WTC11 (cell line): ENCODE measurements at regions not wholly inside any gene's neighbourhood (a gene's known extent, or its start where the extent isn't known, plus 50 kb on each side); places are given as distances from the start of the nearest gene placed in this dataset.

Experiments used
- ATAC-seq: fragments of 200-7000 bp; cut with Tn5 transposase; 2 replicates; pipeline ENCODE4 v1.10.0; 2021; ENCODE audit warnings: mild to moderate bottlenecking, moderate library complexity
- CTCF ChIA-PET: fragments of 300-600 bp; sonication (Branson Sonifier 250); formaldehyde crosslinking; loops from one replicate; lab custom pipeline; 2021; ENCODE audit warnings: antibody characterized with exemption; lab: Charles Lee
- POLR2A ChIA-PET: fragments of 350-600 bp; sonication (Branson Sonifier 250); formaldehyde crosslinking; loops from one replicate; lab custom pipeline; 2021; ENCODE audit warnings: antibody characterized with exemption; lab: Charles Lee
- DNase-seq: peaks from one replicate; pipeline ENCODE4 v3.0.0; 2021; ENCODE audit warnings: low spot score
- H3K27ac Mint-ChIP-seq: 2 replicates; pipeline ENCODE4 v1.8.0; 2021; ENCODE audit warnings: mixed read lengths
- H3K27me3 Mint-ChIP-seq: 2 replicates; pipeline ENCODE4 v1.8.0; 2021; ENCODE audit warnings: low read depth, mild to moderate bottlenecking, moderate library complexity, mixed read lengths
- H3K36me3 Mint-ChIP-seq: 2 replicates; pipeline ENCODE4 v1.8.0; 2021; ENCODE audit warnings: mixed read lengths
- H3K4me1 Mint-ChIP-seq: 2 replicates; pipeline ENCODE4 v1.8.0; 2022; ENCODE audit warnings: mixed read lengths
- H3K4me3 Mint-ChIP-seq: 2 replicates; pipeline ENCODE4 v1.8.0; 2021; ENCODE audit warnings: mild to moderate bottlenecking, moderate library complexity, mixed read lengths
- H3K9me3 Mint-ChIP-seq: 2 replicates; pipeline ENCODE4 v1.8.0; 2021; ENCODE audit warnings: mixed read lengths
- ATF1 ChIP-seq: sonication (generic); formaldehyde crosslinking; IDR thresholded peaks from 2 replicates; pipeline ENCODE4 v1.8.1; 2023; ENCODE audit warnings: mild to moderate bottlenecking, moderate library complexity, missing genetic modification reagents
- CBFB ChIP-seq: sonication (generic); formaldehyde crosslinking; IDR thresholded peaks from 2 replicates; pipeline ENCODE4 v1.8.1; 2022; ENCODE audit warnings: mild to moderate bottlenecking, low read depth, missing genetic modification reagents
- EMX1 ChIP-seq: fragments of 250-450 bp; sonication (Bioruptor Pico); IDR thresholded peaks from 2 replicates; pipeline ENCODE4 v1.8.0; 2021; ENCODE audit warnings: mild to moderate bottlenecking
- MYBL2 ChIP-seq: sonication (generic); formaldehyde crosslinking; IDR thresholded peaks from 2 replicates; pipeline ENCODE4 v1.8.1; 2023; ENCODE audit warnings: mild to moderate bottlenecking, moderate library complexity, missing genetic modification reagents
- NR1H2 ChIP-seq: sonication (generic); formaldehyde crosslinking; IDR thresholded peaks from 2 replicates; pipeline ENCODE4 v1.9.0; 2021; ENCODE audit warnings: mild to moderate bottlenecking, moderate library complexity, missing genetic modification reagents
- PRDM15 ChIP-seq: sonication (generic); formaldehyde crosslinking; IDR thresholded peaks from 2 replicates; pipeline ENCODE4 v1.8.0; 2022; ENCODE audit warnings: missing genetic modification reagents
- SOX15 ChIP-seq: fragments of 250-450 bp; sonication (Bioruptor Pico); IDR thresholded peaks from 2 replicates; pipeline ENCODE4 v1.9.0; 2021; ENCODE audit warnings: mild to moderate bottlenecking
- SP1 ChIP-seq: sonication (generic); formaldehyde crosslinking; conservative IDR thresholded peaks from 2 replicates; pipeline ENCODE4 v1.8.1; 2022; ENCODE audit warnings: missing genetic modification reagents
- TCF7 ChIP-seq: sonication (generic); formaldehyde crosslinking; IDR thresholded peaks from 2 replicates; pipeline ENCODE4 v1.8.0; 2022; ENCODE audit warnings: mild to moderate bottlenecking, low read depth, missing genetic modification reagents, moderate library complexity
- TEAD1 ChIP-seq: sonication (generic); formaldehyde crosslinking; IDR thresholded peaks from 2 replicates; pipeline ENCODE4 v1.8.0; 2022; ENCODE audit warnings: mild to moderate bottlenecking, missing genetic modification reagents
- ZBTB21 ChIP-seq: sonication (generic); formaldehyde crosslinking; IDR thresholded peaks from 2 replicates; pipeline ENCODE4 v1.8.1; 2023; ENCODE audit warnings: mild to moderate bottlenecking, missing genetic modification reagents, borderline replicate concordance
- ZMAT4 ChIP-seq: fragments of 250-450 bp; sonication (Bioruptor Pico); IDR thresholded peaks from 2 replicates; pipeline ENCODE4 v1.9.0; 2021; ENCODE audit warnings: mild to moderate bottlenecking
- TF ChIP-seq, protein P1 (sequence below): sonication (generic); formaldehyde crosslinking; IDR thresholded peaks from 2 replicates; pipeline ENCODE4 v1.8.1; 2023; ENCODE audit warnings: mild to moderate bottlenecking, missing genetic modification reagents, moderate library complexity
- TF ChIP-seq, protein P2 (sequence below): sonication (generic); formaldehyde crosslinking; IDR thresholded peaks from 2 replicates; pipeline ENCODE4 v1.8.1; 2022; ENCODE audit warnings: mild to moderate bottlenecking, missing genetic modification reagents, moderate library complexity, borderline replicate concordance
- TF ChIP-seq, protein P3 (sequence below): sonication (generic); formaldehyde crosslinking; IDR thresholded peaks from 2 replicates; pipeline ENCODE4 v1.8.1; 2023; ENCODE audit warnings: mild to moderate bottlenecking, missing genetic modification reagents, moderate library complexity
- TF ChIP-seq, protein P4 (sequence below): sonication (generic); formaldehyde crosslinking; IDR thresholded peaks from 2 replicates; pipeline ENCODE4 v1.8.0; 2022; ENCODE audit warnings: mild to moderate bottlenecking, missing genetic modification reagents
- TF ChIP-seq, protein P5 (sequence below): sonication (generic); formaldehyde crosslinking; IDR thresholded peaks from 2 replicates; pipeline ENCODE4 v1.8.1; 2022; ENCODE audit warnings: low read depth, mild to moderate bottlenecking, moderate library complexity, missing genetic modification reagents, borderline replicate concordance

- TF ChIP-seq PRDM15 (CRISPR knock-in tag) (no peak), SOX15 (CRISPR knock-in tag) (no peak)
- TF ChIP-seq, protein P1, sequence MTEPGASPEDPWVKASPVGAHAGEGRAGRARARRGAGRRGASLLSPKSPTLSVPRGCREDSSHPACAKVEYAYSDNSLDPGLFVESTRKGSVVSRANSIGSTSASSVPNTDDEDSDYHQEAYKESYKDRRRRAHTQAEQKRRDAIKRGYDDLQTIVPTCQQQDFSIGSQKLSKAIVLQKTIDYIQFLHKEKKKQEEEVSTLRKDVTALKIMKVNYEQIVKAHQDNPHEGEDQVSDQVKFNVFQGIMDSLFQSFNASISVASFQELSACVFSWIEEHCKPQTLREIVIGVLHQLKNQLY, result no peak
- TF ChIP-seq, protein P2, sequence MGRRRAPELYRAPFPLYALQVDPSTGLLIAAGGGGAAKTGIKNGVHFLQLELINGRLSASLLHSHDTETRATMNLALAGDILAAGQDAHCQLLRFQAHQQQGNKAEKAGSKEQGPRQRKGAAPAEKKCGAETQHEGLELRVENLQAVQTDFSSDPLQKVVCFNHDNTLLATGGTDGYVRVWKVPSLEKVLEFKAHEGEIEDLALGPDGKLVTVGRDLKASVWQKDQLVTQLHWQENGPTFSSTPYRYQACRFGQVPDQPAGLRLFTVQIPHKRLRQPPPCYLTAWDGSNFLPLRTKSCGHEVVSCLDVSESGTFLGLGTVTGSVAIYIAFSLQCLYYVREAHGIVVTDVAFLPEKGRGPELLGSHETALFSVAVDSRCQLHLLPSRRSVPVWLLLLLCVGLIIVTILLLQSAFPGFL (CRISPR knock-in tag), result no peak
Measured at GRCh38 chr4:13970349-13970748, 342.8 kb upstream of the BOD1L1 start (continued).

- no peak overlapping the region for H3K4me3 Mint-ChIP-seq
- H3K9me3 Mint-ChIP-seq, result peaks cover 27% of the 10 kb centered on the region
- H3K27me3 Mint-ChIP-seq, result no peaks in the 10 kb centered on the region; the same call in 1 of the 2 replicates
- 0 out of 2 replicates have a peak, but pooled peaks cover 4% of the 10 kb centered on the region for H3K36me3 Mint-ChIP-seq
- H3K27ac Mint-ChIP-seq, result no peak overlapping the region
- peaks cover 5% of the 10 kb centered on the region for H3K4me1 Mint-ChIP-seq
- DNase-seq (no peak), ATAC-seq (no peak)
- no peak for TF ChIP-seq MYBL2
- TF ChIP-seq TCF7, result no peak
- TF ChIP-seq, protein P3, sequence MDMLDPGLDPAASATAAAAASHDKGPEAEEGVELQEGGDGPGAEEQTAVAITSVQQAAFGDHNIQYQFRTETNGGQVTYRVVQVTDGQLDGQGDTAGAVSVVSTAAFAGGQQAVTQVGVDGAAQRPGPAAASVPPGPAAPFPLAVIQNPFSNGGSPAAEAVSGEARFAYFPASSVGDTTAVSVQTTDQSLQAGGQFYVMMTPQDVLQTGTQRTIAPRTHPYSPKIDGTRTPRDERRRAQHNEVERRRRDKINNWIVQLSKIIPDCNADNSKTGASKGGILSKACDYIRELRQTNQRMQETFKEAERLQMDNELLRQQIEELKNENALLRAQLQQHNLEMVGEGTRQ (CRISPR knock-in tag), result no peak
- TF ChIP-seq ATF1, result no peak
- TF ChIP-seq ZMAT4 (CRISPR knock-in tag), result no peak
- TF ChIP-seq, protein P4, sequence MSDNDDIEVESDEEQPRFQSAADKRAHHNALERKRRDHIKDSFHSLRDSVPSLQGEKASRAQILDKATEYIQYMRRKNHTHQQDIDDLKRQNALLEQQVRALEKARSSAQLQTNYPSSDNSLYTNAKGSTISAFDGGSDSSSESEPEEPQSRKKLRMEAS, result no peak
- no peak for TF ChIP-seq SP1 (CRISPR knock-in tag)
- TF ChIP-seq EMX1 (CRISPR knock-in tag), result no peak
- TF ChIP-seq, protein P5, sequence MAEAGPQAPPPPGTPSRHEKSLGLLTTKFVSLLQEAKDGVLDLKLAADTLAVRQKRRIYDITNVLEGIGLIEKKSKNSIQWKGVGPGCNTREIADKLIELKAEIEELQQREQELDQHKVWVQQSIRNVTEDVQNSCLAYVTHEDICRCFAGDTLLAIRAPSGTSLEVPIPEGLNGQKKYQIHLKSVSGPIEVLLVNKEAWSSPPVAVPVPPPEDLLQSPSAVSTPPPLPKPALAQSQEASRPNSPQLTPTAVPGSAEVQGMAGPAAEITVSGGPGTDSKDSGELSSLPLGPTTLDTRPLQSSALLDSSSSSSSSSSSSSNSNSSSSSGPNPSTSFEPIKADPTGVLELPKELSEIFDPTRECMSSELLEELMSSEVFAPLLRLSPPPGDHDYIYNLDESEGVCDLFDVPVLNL (CRISPR knock-in tag), result no peak
- TF ChIP-seq NR1H2 (CRISPR knock-in tag), result no peak
- no peak for TF ChIP-seq TEAD1 (CRISPR knock-in tag)
- no peak for TF ChIP-seq ZBTB21 (CRISPR knock-in tag)
- no peak for TF ChIP-seq CBFB (CRISPR knock-in tag)
- ChIA-PET CTCF (interaction anchor here (1.0 kb wide), 1 partner anchor 44 kb away, joined by 3 read pairs; no protein-coding TSS in a partner anchor), POLR2A (no interaction called here)
Measured at GRCh38 chr4:13977746-13978145, 350.2 kb upstream of the BOD1L1 start.
